GM18498 (cell line): ENCODE measurements at regions not wholly inside any gene's neighbourhood (a gene's known extent, or its start where the extent isn't known, plus 50 kb on each side); places are given as distances from the start of the nearest gene placed in this dataset.

ENCODE experiments used
- ATAC-seq: cut with Tn5 transposase; IDR thresholded peaks from one replicate; pipeline ENCODE4 v1.9.1; 2021; ENCODE audit warnings: mild to moderate bottlenecking, moderate library complexity; ENCODE audit not compliant: unreplicated experiment

DNA sequence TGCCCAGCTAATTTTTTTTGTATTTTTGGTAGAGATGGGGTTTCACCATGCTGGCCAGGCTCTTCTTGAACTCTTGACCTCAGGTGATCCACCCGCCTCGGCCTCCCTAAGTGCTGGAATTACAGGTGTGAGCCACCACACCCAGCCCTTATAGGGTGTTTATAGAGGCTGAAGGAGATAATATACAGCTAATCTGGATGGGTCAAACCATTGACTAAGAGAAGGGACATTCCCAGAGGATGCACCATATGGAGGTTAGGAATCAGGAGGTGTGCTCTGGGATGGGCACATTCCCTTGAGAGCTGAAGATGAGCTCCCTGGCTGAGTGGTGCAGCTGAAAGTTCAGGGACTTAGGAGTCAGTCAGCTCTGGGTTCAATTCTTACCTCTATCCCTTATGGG, 68.3 kb upstream of the SHISA3 start:
- ATAC-seq, result no peak

GRCh38 chr4:42329421-42329820, 67.9 kb upstream of the SHISA3 start:
- no peak for ATAC-seq

DNA sequence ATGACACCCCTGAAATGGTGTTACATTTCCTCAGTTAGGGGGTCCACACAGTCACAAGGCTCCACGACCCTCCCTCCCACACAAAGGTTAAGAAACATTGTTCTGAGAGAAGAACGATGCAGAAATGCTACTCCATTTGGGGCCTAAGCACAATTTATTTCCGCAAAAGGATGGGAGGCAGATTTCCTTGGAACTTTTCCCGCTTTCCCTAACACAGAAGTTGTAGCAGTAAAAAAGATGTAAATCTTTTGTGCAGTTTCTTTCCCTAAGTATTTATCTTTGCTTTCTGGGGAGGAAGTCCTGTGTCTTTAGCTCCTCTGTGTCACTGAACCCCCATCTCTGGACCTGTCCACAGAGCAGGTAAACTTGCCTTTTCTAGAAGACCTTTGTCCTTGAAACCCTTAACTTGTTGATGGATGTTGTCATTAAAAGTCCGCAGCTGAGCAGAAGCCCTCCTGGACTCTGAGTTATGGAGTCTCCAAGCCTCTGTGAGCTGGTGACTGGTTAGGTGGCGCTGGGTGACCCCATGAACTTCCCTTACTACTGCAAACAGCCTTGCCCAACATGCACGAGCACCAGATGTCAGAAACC, 67.2 kb upstream of the SHISA3 start:
- ATAC-seq, result no peak

DNA sequence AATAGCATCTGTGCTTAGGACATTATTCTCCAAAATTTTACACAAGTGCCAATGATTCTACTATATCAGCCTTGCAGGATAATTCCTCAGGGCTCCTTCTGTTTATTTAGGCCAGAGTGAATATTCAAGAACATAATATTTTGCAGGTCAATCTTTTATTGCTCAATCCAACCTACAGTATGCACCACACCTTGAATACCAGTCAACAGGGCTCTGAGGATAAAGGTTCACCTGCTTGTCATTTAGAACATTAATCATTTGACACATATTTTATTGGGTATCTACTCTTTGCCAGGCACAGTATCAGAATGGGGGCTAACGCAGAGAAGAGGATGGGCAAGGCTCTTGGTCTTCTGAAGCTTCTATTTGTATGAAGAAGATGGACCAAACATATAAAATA, 66.2 kb upstream of the SHISA3 start:
- no peak for ATAC-seq

- ATAC-seq, result no peak
Observed at GRCh38 chr4:42331914-42332368, 65.3 kb upstream of the SHISA3 start.

DNA sequence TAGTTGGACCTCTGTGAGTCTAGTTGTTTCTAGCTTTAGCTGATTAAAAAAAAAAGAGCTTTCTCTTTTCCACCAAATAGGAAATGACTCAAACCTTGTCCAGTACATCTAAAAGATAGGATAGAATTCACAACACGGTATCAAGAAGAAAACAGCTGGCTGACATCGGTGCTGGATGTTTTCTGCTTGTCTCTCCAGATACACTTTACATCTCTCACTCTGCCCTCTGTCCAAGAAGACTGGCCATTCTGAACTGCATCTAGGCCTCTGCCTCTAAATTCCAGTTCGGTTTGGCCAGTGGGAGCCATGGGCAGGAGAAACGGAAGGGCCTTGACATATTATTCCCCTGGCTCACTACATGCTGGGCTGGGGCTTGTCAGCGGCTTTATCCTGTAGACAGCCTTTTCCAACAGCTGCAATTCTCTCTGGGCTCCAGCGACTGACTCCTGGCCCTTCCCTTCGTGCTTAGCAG, 57.3 kb upstream of the SHISA3 start:
- ATAC-seq, result no peak

DNA sequence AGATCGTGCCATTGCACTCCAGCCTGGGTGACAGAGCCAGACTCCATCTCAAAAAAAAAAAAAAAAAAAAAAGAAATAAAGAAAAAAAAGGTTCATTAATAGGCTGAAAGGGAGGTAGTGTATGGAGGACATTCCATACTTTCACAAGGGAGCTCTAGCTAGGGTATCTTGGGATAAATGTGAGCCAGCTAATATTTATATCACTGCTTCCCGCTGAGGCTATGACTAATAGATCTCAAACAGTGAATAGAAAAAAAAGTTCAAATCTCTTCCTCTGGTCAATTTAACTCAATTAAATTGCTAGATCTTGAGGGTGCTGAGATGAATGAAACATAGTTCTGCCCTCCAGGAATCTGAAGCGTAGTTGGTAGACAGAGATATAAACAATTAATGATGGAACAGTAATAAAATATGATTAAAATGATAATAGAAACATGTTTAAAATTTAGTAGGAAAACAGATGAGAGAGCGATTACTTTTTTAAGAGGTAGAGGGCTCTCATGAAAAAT, 55.7 kb upstream of the SHISA3 start:
- no peak for ATAC-seq

- no peak for ATAC-seq
Observed at GRCh38 chr4:42342459-42342858, 54.8 kb upstream of the SHISA3 start.

GRCh38 chr4:42344309-42344708, 53.0 kb upstream of the SHISA3 start:
- no peak for ATAC-seq

- no peak for ATAC-seq
Observed at GRCh38 chr4:42344749-42345148, 52.5 kb upstream of the SHISA3 start.

DNA sequence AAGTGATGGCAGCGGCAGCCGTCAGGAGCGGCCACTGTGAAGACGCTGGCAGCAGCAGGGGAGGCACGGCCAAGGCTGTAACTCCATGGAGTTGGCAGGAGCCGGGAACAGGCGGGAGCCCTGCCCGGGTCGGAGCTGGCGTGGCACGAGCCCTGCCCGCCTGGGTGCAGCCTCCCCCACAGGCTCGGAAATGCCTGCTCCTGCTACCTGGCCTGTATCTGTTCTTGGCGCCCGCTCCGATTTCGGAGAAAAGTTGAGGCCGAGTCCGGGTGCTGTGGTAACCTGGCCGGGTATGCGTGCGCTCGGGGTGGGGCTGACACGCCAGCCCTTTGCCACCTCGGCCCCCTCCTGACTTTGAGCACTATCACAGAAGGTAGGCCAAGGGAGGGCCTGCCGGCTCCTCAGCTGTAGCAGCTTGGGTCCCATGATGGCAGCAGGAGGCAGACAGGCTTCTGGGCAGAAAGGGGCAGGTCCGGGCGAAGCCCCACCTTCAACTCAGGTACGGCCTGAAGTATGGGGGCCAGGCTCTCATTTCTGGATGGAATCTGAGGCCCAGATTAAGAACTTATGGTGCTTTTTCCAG, 51.2 kb upstream of the SHISA3 start:
- ATAC-seq, result no peak

GRCh38 chr4:42347076-42347475, 50.2 kb upstream of the SHISA3 start:
- ATAC-seq, result no peak
